Peyer's patch (tissue), 4 donors: ENCODE measurements at regions not wholly inside any gene's neighbourhood (a gene's known extent, or its start where the extent isn't known, plus 50 kb on each side); places are given as distances from the start of the nearest gene placed in this dataset.

ENCODE experiments used
- DNase-seq, 3 donors: peaks; one replicate each; pipeline ENCODE4 v3.0.0-alpha.2; 2017 to 2019
- H3K27ac ChIP-seq, 4 donors: fragments of 200-600 bp; sonication (generic); one replicate each; pipeline ENCODE4 v1.5.1; 2016 to 2019
- H3K27me3 ChIP-seq, 2 donors: fragments of 200-600 bp; sonication (generic); one replicate each; pipeline ENCODE4 v1.5.1; 2019
- H3K36me3 ChIP-seq, 3 donors: fragments of 200-600 bp; sonication (generic); one replicate each; pipeline ENCODE4 v1.5.1; 2016 to 2019
- H3K4me1 ChIP-seq, 4 donors: fragments of 200-600 bp; sonication (generic); one replicate each; pipeline ENCODE4 v1.5.1; 2016 to 2019
- H3K4me3 ChIP-seq, 4 donors: fragments of 200-600 bp; sonication (generic); 1 replicate in 3 of 4; 2 replicates in 1 of 4; pipeline ENCODE4 v1.5.1; 2016 to 2019; ENCODE audit warnings: mild to moderate bottlenecking in 1 of 4
- H3K9me3 ChIP-seq, 4 donors: fragments of 200-600 bp; sonication (generic); one replicate each; pipeline ENCODE4 v1.5.1; 2016 to 2019; ENCODE audit warnings: mild to moderate bottlenecking in 1 of 4
- POLR2A ChIP-seq, 2 donors: fragments of 450-650 bp; IDR thresholded peaks; one replicate each; pipeline ENCODE4 v1.5.1; 2017; ENCODE audit warnings: antibody characterized with exemption in 2 of 2, mild to moderate bottlenecking in 2 of 2, moderate library complexity in 2 of 2
- TF ChIP-seq, protein P1 (sequence below), 6 experiments: fragments of 450-650 bp in 4 of 6; fragments of 200-600 bp in 2 of 6; sonication (generic) in 1 of 6; IDR thresholded peaks; one replicate each; pipeline ENCODE4 v1.5.1; 2017 to 2019; ENCODE audit warnings: antibody characterized with exemption in 6 of 6, mild to moderate bottlenecking in 3 of 6, moderate library complexity in 1 of 6

DNA sequence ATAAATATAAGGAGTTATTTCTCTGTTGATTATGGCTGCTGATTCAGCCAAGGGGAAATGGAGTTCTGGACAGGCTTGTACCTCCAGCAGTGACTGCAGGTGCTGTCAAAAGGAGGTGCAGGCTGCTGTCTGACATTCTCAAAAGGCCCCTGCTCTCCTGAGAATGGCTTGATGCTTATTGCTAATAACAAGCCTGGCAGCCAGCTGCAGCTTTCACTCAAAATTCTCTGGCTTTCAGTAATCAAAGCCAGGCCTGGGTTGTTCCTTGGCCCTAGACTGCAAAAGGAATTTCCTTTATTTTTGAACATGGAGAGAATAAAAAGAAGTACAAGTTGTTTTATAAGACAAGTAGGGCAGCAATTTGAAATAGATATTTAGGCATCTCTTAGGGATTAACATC, 575.9 kb downstream of the MID1IP1 start:
- no peak overlapping the region for H3K4me3 ChIP-seq
- TF ChIP-seq, protein P1, sequence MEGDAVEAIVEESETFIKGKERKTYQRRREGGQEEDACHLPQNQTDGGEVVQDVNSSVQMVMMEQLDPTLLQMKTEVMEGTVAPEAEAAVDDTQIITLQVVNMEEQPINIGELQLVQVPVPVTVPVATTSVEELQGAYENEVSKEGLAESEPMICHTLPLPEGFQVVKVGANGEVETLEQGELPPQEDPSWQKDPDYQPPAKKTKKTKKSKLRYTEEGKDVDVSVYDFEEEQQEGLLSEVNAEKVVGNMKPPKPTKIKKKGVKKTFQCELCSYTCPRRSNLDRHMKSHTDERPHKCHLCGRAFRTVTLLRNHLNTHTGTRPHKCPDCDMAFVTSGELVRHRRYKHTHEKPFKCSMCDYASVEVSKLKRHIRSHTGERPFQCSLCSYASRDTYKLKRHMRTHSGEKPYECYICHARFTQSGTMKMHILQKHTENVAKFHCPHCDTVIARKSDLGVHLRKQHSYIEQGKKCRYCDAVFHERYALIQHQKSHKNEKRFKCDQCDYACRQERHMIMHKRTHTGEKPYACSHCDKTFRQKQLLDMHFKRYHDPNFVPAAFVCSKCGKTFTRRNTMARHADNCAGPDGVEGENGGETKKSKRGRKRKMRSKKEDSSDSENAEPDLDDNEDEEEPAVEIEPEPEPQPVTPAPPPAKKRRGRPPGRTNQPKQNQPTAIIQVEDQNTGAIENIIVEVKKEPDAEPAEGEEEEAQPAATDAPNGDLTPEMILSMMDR (IDR thresholded peaks at IDR 0.05): no peak
- no peaks in the 10 kb centered on the region for H3K4me1 ChIP-seq
- no peaks in the 10 kb centered on the region for H3K36me3 ChIP-seq
- no peaks in the 10 kb centered on the region for H3K27me3 ChIP-seq
- H3K27ac ChIP-seq: no peak overlapping the region
- DNase-seq: no peak
- no peaks in the 10 kb centered on the region for H3K9me3 ChIP-seq

GRCh38 chrX:39377773-39378172, 576.5 kb downstream of the MID1IP1 start:
- H3K36me3 ChIP-seq: no peaks in the 10 kb centered on the region
- TF ChIP-seq, protein P1 (IDR thresholded peaks at IDR 0.05): no peak
- TF ChIP-seq POLR2A (IDR thresholded peaks at IDR 0.05): no peak

DNA sequence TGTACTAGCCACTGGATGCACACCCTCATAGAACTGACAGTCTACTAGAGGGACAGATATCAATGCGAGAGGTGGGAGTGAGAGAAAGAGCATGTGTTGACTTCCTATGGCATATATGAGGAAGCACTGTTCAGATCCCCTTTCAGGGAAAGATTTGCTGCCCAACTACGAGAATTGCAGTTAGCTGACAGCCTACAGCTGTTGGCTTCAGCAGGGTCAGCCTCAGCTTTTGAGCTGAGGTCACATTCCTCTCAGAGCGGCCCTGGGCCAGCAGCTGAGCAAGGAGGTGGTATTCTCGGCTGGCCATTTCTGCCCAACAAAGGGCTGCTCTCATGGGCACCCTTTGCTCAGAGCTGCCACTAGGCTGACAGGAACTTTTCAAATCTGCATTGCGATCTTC, 580.2 kb downstream of the MID1IP1 start:
- Histone ChIP-seq H3K27me3 (no peaks in the 10 kb centered on the region), H3K36me3 (no peaks in the 10 kb centered on the region)

More at GRCh38 chrX:39377773-39378172, 576.5 kb downstream of the MID1IP1 start:
- Histone ChIP-seq H3K27me3 (no peaks in the 10 kb centered on the region), H3K4me3 (no peak overlapping the region), H3K9me3 (no peaks in the 10 kb centered on the region), H3K4me1 (no peaks in the 10 kb centered on the region), H3K27ac (no peak overlapping the region)
- DNase-seq: no peak

GRCh38 chrX:39384996-39385395, 583.7 kb downstream of the MID1IP1 start:
- no peaks in the 10 kb centered on the region for H3K9me3 ChIP-seq
- no peaks in the 10 kb centered on the region for H3K36me3 ChIP-seq
- no peak overlapping the region for H3K27ac ChIP-seq
- H3K27me3 ChIP-seq: no peaks in the 10 kb centered on the region
- no peak overlapping the region for H3K4me3 ChIP-seq
- DNase-seq: no peak
- TF ChIP-seq, protein P1 (IDR thresholded peaks at IDR 0.05): no peak
- TF ChIP-seq POLR2A (IDR thresholded peaks at IDR 0.05): no peak
- H3K4me1 ChIP-seq: no peaks in the 10 kb centered on the region

More for the DNA sequence above, 580.2 kb downstream of the MID1IP1 start:
- TF ChIP-seq POLR2A (IDR thresholded peaks at IDR 0.05): no peak
- TF ChIP-seq, protein P1 (IDR thresholded peaks at IDR 0.05): no peak
- DNase-seq: no peak
- Histone ChIP-seq H3K27ac (no peak overlapping the region), H3K4me3 (no peak overlapping the region), H3K9me3 (no peaks in the 10 kb centered on the region), H3K4me1 (no peaks in the 10 kb centered on the region)

DNA sequence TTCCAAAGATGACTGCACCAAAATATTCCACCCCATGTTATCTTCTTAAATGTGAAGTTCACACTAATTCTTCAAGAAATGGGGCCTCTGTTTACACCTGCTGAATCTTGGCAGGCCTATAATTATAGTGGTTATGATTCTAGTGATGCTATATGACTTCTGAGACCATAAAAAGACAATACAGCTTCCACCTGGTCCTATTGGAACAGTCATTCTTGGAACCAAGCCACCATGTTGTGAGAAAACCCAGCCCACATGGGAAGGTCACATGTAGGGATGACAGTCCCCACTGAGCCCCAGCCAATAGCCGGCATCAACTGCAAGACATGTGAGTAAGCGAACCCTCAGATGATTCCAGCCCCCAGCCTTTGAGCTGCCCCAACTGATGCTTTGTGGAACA, 587.5 kb downstream of the MID1IP1 start:
- Histone ChIP-seq H3K27me3 (no peaks in the 10 kb centered on the region), H3K27ac (no peak overlapping the region), H3K36me3 (no peaks in the 10 kb centered on the region), H3K4me1 (no peaks in the 10 kb centered on the region), H3K4me3 (no peak overlapping the region), H3K9me3 (no peaks in the 10 kb centered on the region)
- no peak for DNase-seq
- TF ChIP-seq, protein P1 (IDR thresholded peaks at IDR 0.05): no peak
- TF ChIP-seq POLR2A (IDR thresholded peaks at IDR 0.05): no peak

DNA sequence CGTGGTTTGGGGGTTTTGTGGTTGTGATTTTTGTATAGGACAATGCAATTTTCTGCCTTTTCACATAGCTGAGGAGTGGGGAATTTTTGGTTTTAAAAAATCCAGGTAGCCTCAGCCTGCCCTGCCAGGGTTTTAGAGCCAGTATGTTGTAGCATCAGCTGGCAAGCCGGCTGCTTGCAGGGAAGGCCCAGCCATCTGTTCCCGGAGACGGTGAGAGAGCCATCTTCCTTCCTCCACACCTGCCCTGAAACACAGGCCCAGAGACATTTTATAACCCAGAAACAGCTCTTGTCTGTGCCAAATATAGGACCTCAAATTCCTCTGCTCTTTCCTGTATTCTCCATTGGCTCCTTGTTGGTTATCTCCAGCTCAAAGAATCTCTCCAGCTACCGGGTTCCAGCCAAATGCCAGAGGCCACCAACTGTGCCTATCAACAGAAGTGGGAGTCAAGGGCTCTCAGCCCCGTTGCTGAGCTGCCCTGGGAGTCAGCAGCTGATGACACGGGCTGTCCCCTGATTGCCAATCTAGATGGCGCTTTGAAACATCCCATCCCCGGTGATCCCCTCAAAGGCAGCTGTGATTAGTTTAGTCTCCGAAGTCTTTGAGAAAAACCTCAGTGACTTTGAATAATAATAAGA, 595.2 kb downstream of the MID1IP1 start:
- TF ChIP-seq, protein P1 (IDR thresholded peaks at IDR 0.05): no peak

More for the DNA sequence above, 595.2 kb downstream of the MID1IP1 start:
- Histone ChIP-seq H3K4me3 (no peak overlapping the region), H3K27ac (no peak overlapping the region), H3K36me3 (no peaks in the 10 kb centered on the region), H3K4me1 (no peaks in the 10 kb centered on the region), H3K27me3 (no peaks in the 10 kb centered on the region), H3K9me3 (no peaks in the 10 kb centered on the region)
- no peak for DNase-seq
